ENCODE measurements at regions not wholly inside any gene's neighbourhood (a gene's known extent, or its start where the extent isn't known, plus 50 kb on each side); places are given as distances from the start of the nearest gene placed in this dataset.

- TF ChIP-seq MED13 (CRISPR knock-in tag; IDR thresholded peaks at IDR 0.05) (peak; percentile 72; the same call in 1 of the 2 replicates), CC2D1A (CRISPR knock-in tag; IDR thresholded peaks at IDR 0.05) (no peak), SRY (CRISPR knock-in tag; IDR thresholded peaks at IDR 0.05) (no peak), DRAP1 (CRISPR knock-in tag; IDR thresholded peaks at IDR 0.05) (no peak), YEATS2 (CRISPR knock-in tag; IDR thresholded peaks at IDR 0.05; ENCODE audit: borderline replicate concordance) (no peak), MIER3 (CRISPR knock-in tag; IDR thresholded peaks at IDR 0.05; ENCODE audit: borderline replicate concordance) (no peak; the same call in 1 of the 2 replicates), ZFP90 (CRISPR knock-in tag; IDR thresholded peaks at IDR 0.05; ENCODE audit: borderline replicate concordance) (0 out of 2 replicates have a peak, but pooled peaks have one; percentile 44), RARA (CRISPR knock-in tag; IDR thresholded peaks at IDR 0.05) (peak; percentile 39; the same call in 1 of the 2 replicates), RBM22 (optimal IDR thresholded peaks at IDR 0.05; ENCODE audit: low read length) (no peak), JUNB (CRISPR knock-in tag; IDR thresholded peaks at IDR 0.05; ENCODE audit: borderline replicate concordance) (no peak), ZFP1 (CRISPR knock-in tag; IDR thresholded peaks at IDR 0.05) (0 out of 2 replicates have a peak, but pooled peaks have one; percentile 13), FOXA3 (CRISPR knock-in tag; IDR thresholded peaks at IDR 0.05) (peak; percentile 52; the same call in 1 of the 2 replicates), ZNF124 (CRISPR knock-in tag; IDR thresholded peaks at IDR 0.05) (no peak), MED1 (CRISPR knock-in tag; IDR thresholded peaks at IDR 0.05) (peak; percentile 78), TEF (CRISPR knock-in tag; IDR thresholded peaks at IDR 0.05) (0 out of 2 replicates have a peak, but pooled peaks have one; percentile 61), RFX5 (IDR thresholded peaks at IDR 0.05; ENCODE audit: low read depth, low read length) (no peak), FLYWCH1 (CRISPR knock-in tag; IDR thresholded peaks at IDR 0.05) (no peak), ASH2L (IDR thresholded peaks at IDR 0.05; ENCODE audit: insufficient read length, low read depth, low read length) (peak; percentile 27), NFIB (CRISPR knock-in tag; IDR thresholded peaks at IDR 0.05; ENCODE audit: borderline replicate concordance) (no peak), SIX1 (CRISPR knock-in tag; IDR thresholded peaks at IDR 0.05; ENCODE audit: borderline replicate concordance) (peak; percentile 42; the same call in 1 of the 2 replicates), ZNF329 (CRISPR knock-in tag; IDR thresholded peaks at IDR 0.05; ENCODE audit: low read depth) (no peak)
- TF ChIP-seq, protein P1, sequence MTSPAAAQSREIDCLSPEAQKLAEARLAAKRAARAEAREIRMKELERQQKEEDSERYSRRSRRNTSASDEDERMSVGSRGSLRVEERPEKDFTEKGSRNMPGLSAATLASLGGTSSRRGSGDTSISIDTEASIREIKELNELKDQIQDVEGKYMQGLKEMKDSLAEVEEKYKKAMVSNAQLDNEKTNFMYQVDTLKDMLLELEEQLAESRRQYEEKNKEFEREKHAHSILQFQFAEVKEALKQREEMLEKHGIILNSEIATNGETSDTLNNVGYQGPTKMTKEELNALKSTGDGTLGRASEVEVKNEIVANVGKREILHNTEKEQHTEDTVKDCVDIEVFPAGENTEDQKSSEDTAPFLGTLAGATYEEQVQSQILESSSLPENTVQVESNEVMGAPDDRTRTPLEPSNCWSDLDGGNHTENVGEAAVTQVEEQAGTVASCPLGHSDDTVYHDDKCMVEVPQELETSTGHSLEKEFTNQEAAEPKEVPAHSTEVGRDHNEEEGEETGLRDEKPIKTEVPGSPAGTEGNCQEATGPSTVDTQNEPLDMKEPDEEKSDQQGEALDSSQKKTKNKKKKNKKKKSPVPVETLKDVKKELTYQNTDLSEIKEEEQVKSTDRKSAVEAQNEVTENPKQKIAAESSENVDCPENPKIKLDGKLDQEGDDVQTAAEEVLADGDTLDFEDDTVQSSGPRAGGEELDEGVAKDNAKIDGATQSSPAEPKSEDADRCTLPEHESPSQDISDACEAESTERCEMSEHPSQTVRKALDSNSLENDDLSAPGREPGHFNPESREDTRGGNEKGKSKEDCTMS (CRISPR knock-in tag; conservative IDR thresholded peaks at IDR 0.05), result no peak
- TF ChIP-seq, protein P2, sequence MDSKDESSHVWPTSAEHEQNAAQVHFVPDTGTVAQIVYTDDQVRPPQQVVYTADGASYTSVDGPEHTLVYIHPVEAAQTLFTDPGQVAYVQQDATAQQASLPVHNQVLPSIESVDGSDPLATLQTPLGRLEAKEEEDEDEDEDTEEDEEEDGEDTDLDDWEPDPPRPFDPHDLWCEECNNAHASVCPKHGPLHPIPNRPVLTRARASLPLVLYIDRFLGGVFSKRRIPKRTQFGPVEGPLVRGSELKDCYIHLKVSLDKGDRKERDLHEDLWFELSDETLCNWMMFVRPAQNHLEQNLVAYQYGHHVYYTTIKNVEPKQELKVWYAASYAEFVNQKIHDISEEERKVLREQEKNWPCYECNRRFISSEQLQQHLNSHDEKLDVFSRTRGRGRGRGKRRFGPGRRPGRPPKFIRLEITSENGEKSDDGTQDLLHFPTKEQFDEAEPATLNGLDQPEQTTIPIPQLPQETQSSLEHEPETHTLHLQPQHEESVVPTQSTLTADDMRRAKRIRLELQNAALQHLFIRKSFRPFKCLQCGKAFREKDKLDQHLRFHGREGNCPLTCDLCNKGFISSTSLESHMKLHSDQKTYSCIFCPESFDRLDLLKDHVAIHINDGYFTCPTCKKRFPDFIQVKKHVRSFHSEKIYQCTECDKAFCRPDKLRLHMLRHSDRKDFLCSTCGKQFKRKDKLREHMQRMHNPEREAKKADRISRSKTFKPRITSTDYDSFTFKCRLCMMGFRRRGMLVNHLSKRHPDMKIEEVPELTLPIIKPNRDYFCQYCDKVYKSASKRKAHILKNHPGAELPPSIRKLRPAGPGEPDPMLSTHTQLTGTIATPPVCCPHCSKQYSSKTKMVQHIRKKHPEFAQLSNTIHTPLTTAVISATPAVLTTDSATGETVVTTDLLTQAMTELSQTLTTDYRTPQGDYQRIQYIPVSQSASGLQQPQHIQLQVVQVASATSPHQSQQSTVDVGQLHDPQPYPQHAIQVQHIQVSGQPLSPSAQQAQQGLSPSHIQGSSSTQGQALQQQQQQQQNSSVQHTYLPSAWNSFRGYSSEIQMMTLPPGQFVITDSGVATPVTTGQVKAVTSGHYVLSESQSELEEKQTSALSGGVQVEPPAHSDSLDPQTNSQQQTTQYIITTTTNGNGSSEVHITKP (CRISPR knock-in tag; IDR thresholded peaks at IDR 0.05; ENCODE audit: low read depth), result no peak
- TF ChIP-seq, protein P3, sequence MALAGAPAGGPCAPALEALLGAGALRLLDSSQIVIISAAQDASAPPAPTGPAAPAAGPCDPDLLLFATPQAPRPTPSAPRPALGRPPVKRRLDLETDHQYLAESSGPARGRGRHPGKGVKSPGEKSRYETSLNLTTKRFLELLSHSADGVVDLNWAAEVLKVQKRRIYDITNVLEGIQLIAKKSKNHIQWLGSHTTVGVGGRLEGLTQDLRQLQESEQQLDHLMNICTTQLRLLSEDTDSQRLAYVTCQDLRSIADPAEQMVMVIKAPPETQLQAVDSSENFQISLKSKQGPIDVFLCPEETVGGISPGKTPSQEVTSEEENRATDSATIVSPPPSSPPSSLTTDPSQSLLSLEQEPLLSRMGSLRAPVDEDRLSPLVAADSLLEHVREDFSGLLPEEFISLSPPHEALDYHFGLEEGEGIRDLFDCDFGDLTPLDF (CRISPR knock-in tag; IDR thresholded peaks at IDR 0.05), result 0 out of 2 replicates have a peak, but pooled peaks have one; percentile 20
Observed at GRCh38 chr2:48250943-48251342, 63.5 kb upstream of the FOXN2 start (continued).
